ENCODE measurements at regions not wholly inside any gene's neighbourhood (a gene's known extent, or its start where the extent isn't known, plus 50 kb on each side); places are given as distances from the start of the nearest gene placed in this dataset.

GRCh38 chr9:86632537-86632936 is 278.3 kb upstream of the TUT7 start:
- TF ChIP-seq CTCF (conservative IDR thresholded peaks at IDR 0.05; ENCODE audit: low read depth, low read length) = no peak
- no peak for TF ChIP-seq EZH2 (IDR thresholded peaks at IDR 0.05; ENCODE audit: low read length, unreplicated experiment)

Data from PC-3 (cell line).